ENCODE measurements at regions not wholly inside any gene's neighbourhood (a gene's known extent, or its start where the extent isn't known, plus 50 kb on each side); places are given as distances from the start of the nearest gene placed in this dataset.

GRCh38 chr4:42237010-42237409 lies 84.6 kb upstream of the BEND4 start:
- TF ChIP-seq CTCF (IDR thresholded peaks at IDR 0.05) (no peak), EP300 (IDR thresholded peaks at IDR 0.05) (no peak)
